ENCODE measurements at regions not wholly inside any gene's neighbourhood (a gene's known extent, or its start where the extent isn't known, plus 50 kb on each side); places are given as distances from the start of the nearest gene placed in this dataset.

DNA sequence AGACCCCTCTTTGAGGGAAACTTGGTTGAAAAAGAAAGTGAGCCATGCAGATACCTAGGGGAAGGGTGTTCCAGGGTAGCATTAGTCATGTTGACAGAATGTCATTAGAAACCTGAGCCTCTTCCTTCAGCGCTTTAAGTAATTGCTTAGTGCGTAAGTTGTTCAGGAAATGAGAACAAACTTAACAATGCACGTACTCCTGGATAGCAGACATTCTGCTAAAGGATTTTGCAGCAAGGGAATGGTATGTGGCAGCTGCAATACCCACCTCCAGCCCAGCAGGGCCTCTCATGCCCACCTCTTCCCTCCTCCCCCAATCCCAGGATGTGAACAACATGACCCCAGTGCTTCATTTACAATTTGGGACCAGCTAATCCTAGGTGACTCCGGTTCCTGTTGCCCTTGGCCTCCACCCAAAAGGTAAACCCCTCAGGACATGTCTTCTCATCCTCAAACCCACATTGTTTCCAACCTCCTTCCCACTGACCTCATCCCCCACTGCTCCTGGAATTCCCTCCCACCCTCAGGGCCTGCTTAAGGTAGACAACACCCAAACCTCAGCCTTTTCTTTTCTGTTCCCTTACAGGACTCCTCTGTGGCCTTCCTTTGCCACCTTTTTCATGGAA is 98.0 kb upstream of the BCAR3 start:
- H3K36me3 ChIP-seq: no peaks in the 10 kb centered on the region
- intact Hi-C loops (cut with DNase I; ENCODE audit: low total_unique reads): no loop called here
- TF ChIP-seq, protein P1, sequence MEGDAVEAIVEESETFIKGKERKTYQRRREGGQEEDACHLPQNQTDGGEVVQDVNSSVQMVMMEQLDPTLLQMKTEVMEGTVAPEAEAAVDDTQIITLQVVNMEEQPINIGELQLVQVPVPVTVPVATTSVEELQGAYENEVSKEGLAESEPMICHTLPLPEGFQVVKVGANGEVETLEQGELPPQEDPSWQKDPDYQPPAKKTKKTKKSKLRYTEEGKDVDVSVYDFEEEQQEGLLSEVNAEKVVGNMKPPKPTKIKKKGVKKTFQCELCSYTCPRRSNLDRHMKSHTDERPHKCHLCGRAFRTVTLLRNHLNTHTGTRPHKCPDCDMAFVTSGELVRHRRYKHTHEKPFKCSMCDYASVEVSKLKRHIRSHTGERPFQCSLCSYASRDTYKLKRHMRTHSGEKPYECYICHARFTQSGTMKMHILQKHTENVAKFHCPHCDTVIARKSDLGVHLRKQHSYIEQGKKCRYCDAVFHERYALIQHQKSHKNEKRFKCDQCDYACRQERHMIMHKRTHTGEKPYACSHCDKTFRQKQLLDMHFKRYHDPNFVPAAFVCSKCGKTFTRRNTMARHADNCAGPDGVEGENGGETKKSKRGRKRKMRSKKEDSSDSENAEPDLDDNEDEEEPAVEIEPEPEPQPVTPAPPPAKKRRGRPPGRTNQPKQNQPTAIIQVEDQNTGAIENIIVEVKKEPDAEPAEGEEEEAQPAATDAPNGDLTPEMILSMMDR (IDR thresholded peaks at IDR 0.05): no peak
- no peaks in the 10 kb centered on the region for H3K27me3 ChIP-seq
- no peak for DNase-seq
- H3K27ac ChIP-seq: no peak overlapping the region
- H3K4me1 ChIP-seq: peaks cover 0 to 3% (median 0%) of the 10 kb centered on the region in 4 donors
- H3K9me3 ChIP-seq: no peaks in the 10 kb centered on the region
- H3K4me3 ChIP-seq: no peak overlapping the region

DNA sequence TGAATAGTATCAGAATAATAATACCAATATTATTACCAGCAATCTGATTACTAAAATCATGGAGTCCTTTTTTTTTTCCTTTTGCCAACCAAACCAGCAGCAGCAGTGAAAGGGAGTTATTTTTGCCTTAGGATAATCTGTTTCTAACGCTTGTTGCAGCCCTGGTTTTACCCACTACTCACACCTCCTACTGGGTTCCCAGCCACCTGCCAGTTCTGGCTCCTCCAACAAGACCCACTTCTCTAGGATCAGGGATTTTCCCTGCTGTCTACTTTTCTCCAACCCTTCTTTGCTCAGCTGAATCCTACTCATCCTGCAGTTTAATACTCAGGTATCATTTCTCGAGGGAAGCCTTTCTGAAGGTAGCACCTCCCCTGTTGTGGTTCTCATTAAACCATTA is 96.8 kb upstream of the BCAR3 start:
- H3K27me3 ChIP-seq: no peaks in the 10 kb centered on the region
- H3K9me3 ChIP-seq: no peaks in the 10 kb centered on the region
- H3K4me1 ChIP-seq: peaks cover 0 to 3% (median 0%) of the 10 kb centered on the region in 4 donors
- H3K27ac ChIP-seq: no peak overlapping the region
- no peak for DNase-seq
- TF ChIP-seq, protein P1 (IDR thresholded peaks at IDR 0.05): no peak
- no peaks in the 10 kb centered on the region for H3K36me3 ChIP-seq
- H3K4me3 ChIP-seq: no peak overlapping the region
- intact Hi-C loops (cut with DNase I; ENCODE audit: low total_unique reads): no loop called here

DNA sequence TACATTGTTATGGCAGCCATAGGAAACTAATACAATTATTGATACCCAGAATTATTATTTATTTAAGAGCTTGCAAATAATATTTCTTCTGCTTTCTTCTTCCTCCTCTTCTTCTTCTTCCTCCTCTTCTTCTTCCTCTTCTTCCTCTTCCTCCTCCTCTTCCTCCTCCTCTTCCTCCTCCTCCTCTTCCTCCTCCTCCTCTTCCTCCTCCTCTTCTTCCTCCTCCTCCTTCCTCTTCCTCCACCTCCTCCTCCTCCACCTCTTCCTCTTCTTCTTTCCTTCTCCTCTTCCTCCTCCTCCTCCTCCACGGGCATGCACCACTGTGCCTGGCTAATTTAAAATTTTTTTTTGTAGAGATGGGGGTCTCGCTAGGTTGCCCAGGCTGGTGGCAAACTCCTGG is 95.6 kb upstream of the BCAR3 start:
- DNase-seq: no peak
- no peak overlapping the region for H3K27ac ChIP-seq
- peaks cover 0 to 3% (median 0%) of the 10 kb centered on the region in 4 donors for H3K4me1 ChIP-seq
- H3K36me3 ChIP-seq: no peaks in the 10 kb centered on the region
- no peaks in the 10 kb centered on the region for H3K9me3 ChIP-seq
- intact Hi-C loops (cut with DNase I; ENCODE audit: low total_unique reads): no loop called here
- TF ChIP-seq, protein P1 (IDR thresholded peaks at IDR 0.05): no peak
- H3K27me3 ChIP-seq: no peaks in the 10 kb centered on the region
- H3K4me3 ChIP-seq: no peak overlapping the region

DNA sequence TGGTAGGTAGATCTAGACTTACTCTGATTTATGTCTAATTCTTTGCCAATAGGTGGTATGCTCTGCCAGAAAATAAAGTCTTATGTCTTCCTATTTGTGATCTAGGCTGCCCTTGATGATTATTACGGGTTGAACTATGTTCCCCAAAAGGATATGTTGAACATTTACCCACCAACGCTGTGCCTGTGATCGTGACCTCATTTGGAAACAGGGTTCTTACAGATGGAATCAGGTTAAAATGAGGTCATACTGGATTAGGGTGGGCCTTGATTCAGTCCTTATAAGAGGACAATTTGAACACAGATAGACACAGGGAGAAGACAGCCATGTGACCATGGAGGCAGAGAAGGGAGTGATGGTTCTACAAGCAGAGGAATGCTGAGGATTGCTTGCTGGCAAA is 95.1 kb upstream of the BCAR3 start:
- TF ChIP-seq, protein P1 (IDR thresholded peaks at IDR 0.05): no peak
- intact Hi-C loops (cut with DNase I; ENCODE audit: low total_unique reads): no loop called here
- Histone ChIP-seq H3K36me3 (no peaks in the 10 kb centered on the region), H3K9me3 (no peaks in the 10 kb centered on the region), H3K4me1 (peaks cover 0 to 3% (median 0%) of the 10 kb centered on the region in 4 donors), H3K27me3 (no peaks in the 10 kb centered on the region), H3K27ac (no peak overlapping the region), H3K4me3 (no peak overlapping the region)
- DNase-seq: no peak

DNA sequence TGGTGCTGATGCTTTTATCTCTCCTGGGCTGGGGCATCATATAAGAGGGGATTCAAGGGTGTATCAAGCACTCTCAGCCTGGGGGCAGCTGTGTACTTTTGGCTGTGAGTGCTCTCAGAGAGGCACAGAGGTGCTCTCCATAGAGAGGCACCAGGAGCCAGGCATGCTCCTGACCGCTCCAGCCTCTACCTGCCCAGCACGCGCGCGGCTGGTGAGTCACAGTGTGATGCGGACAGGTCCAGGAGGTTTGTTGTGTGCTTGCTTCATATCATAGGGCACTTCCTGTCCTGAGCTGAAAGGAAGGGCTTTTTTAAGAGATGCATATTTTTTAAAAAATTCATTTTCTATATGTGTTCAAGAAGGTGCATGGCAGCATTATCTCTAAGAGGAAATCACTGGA is 93.6 kb upstream of the BCAR3 start:
- intact Hi-C loops (cut with DNase I; ENCODE audit: low total_unique reads): no loop called here
- Histone ChIP-seq H3K36me3 (no peaks in the 10 kb centered on the region), H3K9me3 (no peaks in the 10 kb centered on the region), H3K27ac (no peak overlapping the region), H3K4me3 (no peak overlapping the region), H3K4me1 (peaks cover 0 to 3% (median 0%) of the 10 kb centered on the region in 4 donors), H3K27me3 (no peaks in the 10 kb centered on the region)
- no peak for DNase-seq
- TF ChIP-seq, protein P1 (IDR thresholded peaks at IDR 0.05): no peak

DNA sequence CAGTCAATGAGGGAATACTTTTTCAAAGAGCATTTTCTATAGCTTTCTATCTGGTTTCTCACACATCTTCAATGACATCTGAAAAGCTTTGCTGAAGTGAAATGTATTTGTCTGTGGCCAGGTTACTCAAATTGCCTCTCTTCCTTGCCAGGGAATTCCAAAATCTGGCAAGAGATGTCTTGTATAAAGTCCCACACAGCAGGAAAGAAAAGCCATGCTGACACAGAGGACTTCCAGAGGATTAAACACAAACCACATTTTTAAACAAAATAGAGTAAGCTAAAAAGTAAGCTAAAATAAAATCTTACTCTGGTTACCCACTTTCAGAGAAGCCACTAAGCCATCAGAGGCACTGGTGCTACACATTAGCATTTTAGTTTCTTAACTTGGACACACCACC is 93.1 kb upstream of the BCAR3 start:
- no peak overlapping the region for H3K27ac ChIP-seq
- no peak overlapping the region for H3K4me3 ChIP-seq
- intact Hi-C loops (cut with DNase I; ENCODE audit: low total_unique reads): no loop called here
- no peaks in the 10 kb centered on the region for H3K36me3 ChIP-seq
- H3K27me3 ChIP-seq: no peaks in the 10 kb centered on the region
- no peak for DNase-seq
- H3K9me3 ChIP-seq: no peaks in the 10 kb centered on the region
- TF ChIP-seq, protein P1 (IDR thresholded peaks at IDR 0.05): no peak
- H3K4me1 ChIP-seq: peaks cover 0 to 2% (median 0%) of the 10 kb centered on the region in 4 donors
